HEK293T (cell line): ENCODE measurements at regions not wholly inside any gene's neighbourhood (a gene's known extent, or its start where the extent isn't known, plus 50 kb on each side); places are given as distances from the start of the nearest gene placed in this dataset.

ENCODE experiments used
- CTCF ChIA-PET: fragments of 350-600 bp; formaldehyde crosslinking; extraction: SDS; loops from one replicate; lab custom pipeline; 2021; ENCODE audit warnings: antibody characterized with exemption, inconsistent platforms; lab: Yijun Ruan, JAX
- POLR2A ChIA-PET: fragments of 350-600 bp; formaldehyde crosslinking; extraction: SDS; loops from one replicate; lab custom pipeline; 2020; ENCODE audit warnings: antibody characterized with exemption, inconsistent platforms; lab: Yijun Ruan, JAX
- DNase-seq: peaks from one replicate; pipeline ENCODE4 v3.0.0; 2012; ENCODE audit warnings: mixed read lengths; ENCODE audit errors: extremely low spot score
- ARNT ChIP-seq: fragments of 450-650 bp; IDR thresholded peaks from 2 replicates; pipeline ENCODE4 v1.6.1; 2017; ENCODE audit warnings: mild to moderate bottlenecking
- BHLHE40 ChIP-seq: fragments of 450-650 bp; IDR thresholded peaks from 2 replicates; pipeline ENCODE4 v1.6.1; 2016; ENCODE audit warnings: mild to moderate bottlenecking, moderate library complexity, borderline replicate concordance
- CTBP1 ChIP-seq: fragments of 450-650 bp; IDR thresholded peaks from 2 replicates; pipeline ENCODE4 v1.6.1; 2016; ENCODE audit warnings: borderline replicate concordance
- ELF4 ChIP-seq: fragments of 450-650 bp; IDR thresholded peaks from 2 replicates; pipeline ENCODE4 v1.6.1; 2017; ENCODE audit warnings: antibody characterized with exemption
- FOXA1 ChIP-seq: fragments of 450-650 bp; IDR thresholded peaks from 2 replicates; pipeline ENCODE4 v1.6.1; 2016; ENCODE audit warnings: mild to moderate bottlenecking
- FOXK2 ChIP-seq: fragments of 450-650 bp; IDR thresholded peaks from 2 replicates; pipeline ENCODE4 v1.6.1; 2016; ENCODE audit warnings: mild to moderate bottlenecking
- FOXM1 ChIP-seq: fragments of 450-650 bp; IDR thresholded peaks from 2 replicates; pipeline ENCODE4 v1.6.1; 2017; ENCODE audit warnings: mild to moderate bottlenecking, borderline replicate concordance
- HDGF ChIP-seq: fragments of 450-650 bp; IDR thresholded peaks from 2 replicates; pipeline ENCODE4 v1.6.1; 2017; ENCODE audit warnings: antibody characterized with exemption, borderline replicate concordance
- L3MBTL2 ChIP-seq: fragments of 450-650 bp; conservative IDR thresholded peaks from 2 replicates; pipeline ENCODE4 v1.6.1; 2016; ENCODE audit warnings: mild to moderate bottlenecking
- LEF1 ChIP-seq: fragments of 450-650 bp; IDR thresholded peaks from 2 replicates; pipeline ENCODE4 v1.6.1; 2017; ENCODE audit warnings: mild to moderate bottlenecking, borderline replicate concordance
- NFRKB ChIP-seq: fragments of 450-650 bp; IDR thresholded peaks from 2 replicates; pipeline ENCODE4 v1.6.1; 2016; ENCODE audit warnings: mild to moderate bottlenecking, moderate library complexity
- PKNOX1 ChIP-seq: fragments of 450-650 bp; IDR thresholded peaks from 2 replicates; pipeline ENCODE4 v1.6.1; 2016
- SP1 ChIP-seq: fragments of 450-650 bp; IDR thresholded peaks from 2 replicates; pipeline ENCODE4 v1.6.1; 2017
- SUZ12 ChIP-seq: fragments of 450-650 bp; IDR thresholded peaks from 2 replicates; pipeline ENCODE4 v1.6.1; 2016; ENCODE audit warnings: mild to moderate bottlenecking
- TARDBP ChIP-seq: fragments of 450-650 bp; IDR thresholded peaks from 2 replicates; pipeline ENCODE4 v1.6.1; 2016
- ZNF384 ChIP-seq: fragments of 450-650 bp; IDR thresholded peaks from 2 replicates; pipeline ENCODE4 v1.6.1; 2016

DNA sequence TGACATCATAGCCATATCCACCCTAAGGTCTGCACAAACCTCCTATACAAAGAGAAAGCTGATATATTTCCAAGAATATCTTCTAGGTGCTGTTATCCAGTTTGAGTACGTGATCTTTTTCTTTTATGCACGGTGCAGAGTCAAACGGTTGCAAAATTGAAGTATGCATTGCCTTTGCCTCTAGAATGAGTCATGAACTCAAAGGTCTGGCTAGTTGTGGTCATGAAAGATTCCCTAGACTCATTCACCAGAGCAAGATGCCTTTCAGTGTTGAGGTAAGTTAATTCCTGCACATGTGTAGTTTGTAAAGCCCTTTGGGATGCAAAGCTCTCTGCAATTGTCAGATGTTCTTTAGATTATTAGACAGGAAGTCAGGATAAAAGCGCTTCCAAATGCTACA, 704.4 kb downstream of the PCDH19 start:
- no peak for DNase-seq
- ChIA-PET CTCF (no interaction called here), POLR2A (no interaction called here)
- TF ChIP-seq LEF1 = no peak
- no peak for TF ChIP-seq NFRKB
- TF ChIP-seq FOXK2 = no peak
- no peak for TF ChIP-seq FOXM1
- no peak for TF ChIP-seq ARNT
- TF ChIP-seq SP1 = no peak
- TF ChIP-seq SUZ12 = no peak
- no peak for TF ChIP-seq HDGF
- no peak for TF ChIP-seq ZNF384
- no peak for TF ChIP-seq PKNOX1
- no peak for TF ChIP-seq L3MBTL2
- no peak for TF ChIP-seq ELF4
- TF ChIP-seq FOXA1 = no peak
- no peak for TF ChIP-seq TARDBP
- no peak for TF ChIP-seq CTBP1
- TF ChIP-seq BHLHE40 = no peak

DNA sequence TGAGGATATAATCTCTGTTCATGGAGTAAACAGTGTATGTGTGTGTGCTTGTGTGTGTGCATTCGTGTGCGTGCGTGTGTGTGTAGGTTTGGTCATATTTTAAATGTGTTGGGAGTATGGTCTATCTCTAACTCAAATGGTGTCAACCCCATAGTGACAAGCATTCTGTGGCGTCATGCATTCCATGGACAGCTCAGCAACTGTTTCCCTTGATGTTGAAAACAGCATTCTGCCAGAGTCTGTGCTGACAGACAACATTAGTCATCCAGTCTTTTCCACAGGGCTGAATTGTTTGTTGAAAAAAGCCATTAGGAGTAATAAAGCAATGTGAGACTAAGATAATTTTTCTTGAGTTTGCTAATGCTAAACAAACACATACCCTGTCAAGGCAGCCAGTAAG, 706.6 kb downstream of the PCDH19 start:
- TF ChIP-seq FOXM1 (no peak), HDGF (no peak), BHLHE40 (no peak), FOXK2 (no peak), LEF1 (no peak), FOXA1 (no peak), TARDBP (no peak), SP1 (no peak), PKNOX1 (no peak), NFRKB (no peak)
- DNase-seq = no peak
- POLR2A ChIA-PET = no interaction called here
- CTCF ChIA-PET = no interaction called here

- no peak for DNase-seq
- POLR2A ChIA-PET = no interaction called here
- no peak for TF ChIP-seq CTBP1
- no peak for TF ChIP-seq LEF1
- TF ChIP-seq SUZ12 = no peak
- TF ChIP-seq NFRKB = no peak
- TF ChIP-seq FOXA1 = no peak
- TF ChIP-seq HDGF = no peak
- TF ChIP-seq ZNF384 = no peak
- no peak for TF ChIP-seq ARNT
- TF ChIP-seq PKNOX1 = no peak
- TF ChIP-seq FOXK2 = no peak
- no peak for TF ChIP-seq SP1
- TF ChIP-seq BHLHE40 = no peak
- TF ChIP-seq FOXM1 = no peak
- no peak for TF ChIP-seq ELF4
- no peak for TF ChIP-seq L3MBTL2
- TF ChIP-seq TARDBP = no peak
- CTCF ChIA-PET = no interaction called here
Measured at GRCh38 chrX:99698451-99698850, 711.6 kb downstream of the PCDH19 start.

GRCh38 chrX:99663136-99663535, 746.9 kb downstream of the PCDH19 start:
- no peak for TF ChIP-seq SUZ12
- no peak for DNase-seq
- ChIA-PET POLR2A (no interaction called here), CTCF (no interaction called here)

- no peak for TF ChIP-seq ARNT
- no peak for TF ChIP-seq FOXM1
- no peak for TF ChIP-seq PKNOX1
- POLR2A ChIA-PET = no interaction called here
- CTCF ChIA-PET = no interaction called here
- no peak for DNase-seq
Measured at GRCh38 chrX:99654188-99654587, 755.9 kb downstream of the PCDH19 start.

DNA sequence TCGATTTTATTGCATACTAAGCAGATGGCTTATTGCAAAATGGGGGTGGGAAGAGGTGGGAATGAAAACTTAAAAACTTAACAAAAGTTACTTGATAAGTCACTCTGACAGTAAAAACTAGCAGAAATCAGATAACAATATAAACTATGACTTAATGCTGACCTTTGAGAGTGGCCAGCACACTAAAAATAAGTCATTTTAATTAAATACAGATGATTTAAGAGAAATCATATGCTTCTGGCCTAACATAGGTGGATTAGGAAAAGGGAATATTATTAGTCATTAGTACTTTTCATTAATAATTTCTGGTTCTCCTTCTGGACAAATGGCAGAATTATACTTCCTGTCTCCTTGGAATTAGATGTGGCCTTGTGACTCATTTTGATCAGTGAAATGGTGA, 756.7 kb downstream of the PCDH19 start:
- POLR2A ChIA-PET = no interaction called here
- TF ChIP-seq FOXK2 = no peak
- TF ChIP-seq FOXA1 = no peak
- no peak for TF ChIP-seq ZNF384
- no peak for TF ChIP-seq ARNT
- no peak for TF ChIP-seq L3MBTL2
- TF ChIP-seq PKNOX1 = no peak
- no peak for TF ChIP-seq LEF1
- no peak for TF ChIP-seq TARDBP
- TF ChIP-seq SP1 = no peak

More for the DNA sequence above, 756.7 kb downstream of the PCDH19 start:
- DNase-seq = no peak
- CTCF ChIA-PET = no interaction called here
